ENCODE measurements at regions not wholly inside any gene's neighbourhood (a gene's known extent, or its start where the extent isn't known, plus 50 kb on each side); places are given as distances from the start of the nearest gene placed in this dataset.

DNA sequence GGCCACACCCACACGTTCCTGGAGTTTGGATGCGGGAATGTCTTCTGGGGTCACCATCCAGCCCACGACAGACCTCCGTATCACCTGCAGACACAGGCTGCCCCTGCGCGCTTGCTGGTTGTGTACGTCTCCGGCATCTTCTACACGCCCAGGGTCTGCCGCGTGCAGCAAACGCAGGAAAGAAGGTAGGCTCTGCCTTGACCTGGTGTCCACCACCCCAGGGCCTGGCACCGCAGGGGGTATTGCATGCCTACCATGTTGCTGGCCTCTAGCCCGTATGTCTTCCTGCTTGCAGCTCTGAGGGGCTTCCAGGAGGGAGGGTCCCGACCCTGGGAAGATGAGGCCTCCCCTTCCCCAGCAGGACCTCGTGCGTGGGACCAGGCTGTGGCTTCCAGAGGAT lies 298.8 kb upstream of the IRX4 start:
- no peak overlapping the region for H3K4me3 ChIP-seq (ENCODE audit: low read length, poor library complexity, severe bottlenecking)
- H3K79me2 ChIP-seq (ENCODE audit: insufficient read depth, low read length) = no peaks in the 10 kb centered on the region
- no peaks in the 10 kb centered on the region for H3F3A ChIP-seq (ENCODE audit: low read depth)
- H3K4me2 ChIP-seq (ENCODE audit: low read depth, low read length, poor library complexity, severe bottlenecking) = no peak overlapping the region
- H3K36me3 ChIP-seq (ENCODE audit: insufficient read depth, low read length) = no peaks in the 10 kb centered on the region
- TF ChIP-seq, protein P1, sequence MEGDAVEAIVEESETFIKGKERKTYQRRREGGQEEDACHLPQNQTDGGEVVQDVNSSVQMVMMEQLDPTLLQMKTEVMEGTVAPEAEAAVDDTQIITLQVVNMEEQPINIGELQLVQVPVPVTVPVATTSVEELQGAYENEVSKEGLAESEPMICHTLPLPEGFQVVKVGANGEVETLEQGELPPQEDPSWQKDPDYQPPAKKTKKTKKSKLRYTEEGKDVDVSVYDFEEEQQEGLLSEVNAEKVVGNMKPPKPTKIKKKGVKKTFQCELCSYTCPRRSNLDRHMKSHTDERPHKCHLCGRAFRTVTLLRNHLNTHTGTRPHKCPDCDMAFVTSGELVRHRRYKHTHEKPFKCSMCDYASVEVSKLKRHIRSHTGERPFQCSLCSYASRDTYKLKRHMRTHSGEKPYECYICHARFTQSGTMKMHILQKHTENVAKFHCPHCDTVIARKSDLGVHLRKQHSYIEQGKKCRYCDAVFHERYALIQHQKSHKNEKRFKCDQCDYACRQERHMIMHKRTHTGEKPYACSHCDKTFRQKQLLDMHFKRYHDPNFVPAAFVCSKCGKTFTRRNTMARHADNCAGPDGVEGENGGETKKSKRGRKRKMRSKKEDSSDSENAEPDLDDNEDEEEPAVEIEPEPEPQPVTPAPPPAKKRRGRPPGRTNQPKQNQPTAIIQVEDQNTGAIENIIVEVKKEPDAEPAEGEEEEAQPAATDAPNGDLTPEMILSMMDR (conservative IDR thresholded peaks at IDR 0.05; ENCODE audit: low read length) = no peak
- no peak for TF ChIP-seq EZH2phosphoT487 (IDR thresholded peaks at IDR 0.05; ENCODE audit: borderline replicate concordance)
- no peaks in the 10 kb centered on the region for H4K20me1 ChIP-seq (ENCODE audit: insufficient read depth, low read length, poor library complexity, severe bottlenecking)
- no peak overlapping the region for H3K9ac ChIP-seq (ENCODE audit: low read depth, low read length, poor library complexity, severe bottlenecking)
- H3K9me3 ChIP-seq (ENCODE audit: insufficient read depth, low read depth, low read length) = peaks cover 10% of the 10 kb centered on the region
- no peaks in the 10 kb centered on the region for H3K9me2 ChIP-seq (replicated peaks; ENCODE audit: low read depth, low read length)
- H2AFZ ChIP-seq (ENCODE audit: low read length) = no peak overlapping the region
- no peaks in the 10 kb centered on the region for H3K27me3 ChIP-seq (ENCODE audit: insufficient read depth, low read length, poor library complexity, severe bottlenecking)
- no peaks in the 10 kb centered on the region for H3K4me1 ChIP-seq (ENCODE audit: insufficient read depth, low read length, poor library complexity, severe bottlenecking)

DNA sequence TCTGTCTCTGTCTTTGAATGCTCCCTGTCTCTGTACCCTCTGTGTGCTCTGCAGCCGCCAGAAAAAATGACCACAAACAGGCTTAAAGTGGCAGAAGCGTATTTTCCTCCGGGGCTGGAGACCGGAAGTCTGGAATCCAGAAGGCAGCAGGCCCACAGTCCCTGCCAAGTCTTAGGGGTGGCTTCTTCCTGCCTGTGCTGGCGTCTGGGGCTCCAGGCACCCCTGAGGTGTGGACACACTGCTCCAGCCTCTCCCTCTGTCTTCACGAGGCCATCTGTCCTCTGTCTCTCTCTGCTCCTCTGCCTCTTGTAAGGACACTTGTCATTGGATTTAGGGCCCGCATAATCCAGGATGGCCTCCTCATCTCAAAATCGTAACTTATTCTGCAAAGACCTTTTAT lies 298.4 kb upstream of the IRX4 start:
- TF ChIP-seq, protein P1 (conservative IDR thresholded peaks at IDR 0.05; ENCODE audit: low read length) = no peak
- no peak for TF ChIP-seq EZH2phosphoT487 (IDR thresholded peaks at IDR 0.05; ENCODE audit: borderline replicate concordance)
- Histone ChIP-seq H3K27me3 (ENCODE audit: insufficient read depth, low read length, poor library complexity, severe bottlenecking) (no peaks in the 10 kb centered on the region), H3K4me3 (ENCODE audit: low read length, poor library complexity, severe bottlenecking) (no peak overlapping the region)

DNA sequence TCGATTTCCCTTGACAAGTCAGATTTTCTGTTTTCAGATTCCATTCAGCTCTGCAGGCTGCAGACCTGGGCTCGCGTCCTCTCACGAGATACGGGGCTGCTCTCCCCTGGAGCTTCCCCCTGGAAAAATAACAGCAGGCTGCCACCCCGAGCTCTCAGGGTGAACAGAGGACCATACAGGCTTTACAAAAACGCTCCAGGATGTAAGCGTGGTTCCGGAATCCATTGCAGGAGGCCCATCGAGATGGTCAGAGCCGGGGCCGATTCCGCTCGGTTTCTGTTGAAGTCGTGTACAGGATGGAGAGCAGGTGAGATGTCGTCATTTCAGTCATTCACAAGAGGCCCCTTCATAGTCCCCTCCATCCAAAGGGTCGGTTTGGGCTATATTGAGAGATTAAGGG lies 297.7 kb upstream of the IRX4 start:
- Histone ChIP-seq H3K4me2 (ENCODE audit: low read depth, low read length, poor library complexity, severe bottlenecking) (no peak overlapping the region), H3K36me3 (ENCODE audit: insufficient read depth, low read length) (no peaks in the 10 kb centered on the region), H3K9me3 (ENCODE audit: insufficient read depth, low read depth, low read length) (peaks cover 10% of the 10 kb centered on the region), H3F3A (ENCODE audit: low read depth) (no peaks in the 10 kb centered on the region), H3K9me2 (replicated peaks; ENCODE audit: low read depth, low read length) (no peaks in the 10 kb centered on the region), H4K20me1 (ENCODE audit: insufficient read depth, low read length, poor library complexity, severe bottlenecking) (no peaks in the 10 kb centered on the region), H3K27me3 (ENCODE audit: insufficient read depth, low read length, poor library complexity, severe bottlenecking) (no peaks in the 10 kb centered on the region), H2AFZ (ENCODE audit: low read length) (no peak overlapping the region), H3K4me3 (ENCODE audit: low read length, poor library complexity, severe bottlenecking) (no peak overlapping the region), H3K79me2 (ENCODE audit: insufficient read depth, low read length) (no peaks in the 10 kb centered on the region), H3K4me1 (ENCODE audit: insufficient read depth, low read length, poor library complexity, severe bottlenecking) (no peaks in the 10 kb centered on the region), H3K9ac (ENCODE audit: low read depth, low read length, poor library complexity, severe bottlenecking) (no peak overlapping the region)
- TF ChIP-seq, protein P1 (conservative IDR thresholded peaks at IDR 0.05; ENCODE audit: low read length) = no peak
- no peak for TF ChIP-seq EZH2phosphoT487 (IDR thresholded peaks at IDR 0.05; ENCODE audit: borderline replicate concordance)

More for the DNA sequence above, 298.4 kb upstream of the IRX4 start:
- Histone ChIP-seq H3K4me2 (ENCODE audit: low read depth, low read length, poor library complexity, severe bottlenecking) (no peak overlapping the region), H3K9me2 (replicated peaks; ENCODE audit: low read depth, low read length) (no peaks in the 10 kb centered on the region), H3K9me3 (ENCODE audit: insufficient read depth, low read depth, low read length) (peaks cover 10% of the 10 kb centered on the region), H3K36me3 (ENCODE audit: insufficient read depth, low read length) (no peaks in the 10 kb centered on the region), H3K79me2 (ENCODE audit: insufficient read depth, low read length) (no peaks in the 10 kb centered on the region), H2AFZ (ENCODE audit: low read length) (no peak overlapping the region), H3K9ac (ENCODE audit: low read depth, low read length, poor library complexity, severe bottlenecking) (no peak overlapping the region), H4K20me1 (ENCODE audit: insufficient read depth, low read length, poor library complexity, severe bottlenecking) (no peaks in the 10 kb centered on the region), H3K4me1 (ENCODE audit: insufficient read depth, low read length, poor library complexity, severe bottlenecking) (no peaks in the 10 kb centered on the region), H3F3A (ENCODE audit: low read depth) (no peaks in the 10 kb centered on the region)

All from Loucy (cell line).